ENCODE measurements at regions not wholly inside any gene's neighbourhood (a gene's known extent, or its start where the extent isn't known, plus 50 kb on each side); places are given as distances from the start of the nearest gene placed in this dataset.

GRCh38 chr5:61951295-61951694 lies 354.7 kb upstream of the KIF2A start:
- no peak for TF ChIP-seq CTCF (conservative IDR thresholded peaks at IDR 0.05; ENCODE audit: low read depth)
- DNase-seq (ENCODE audit: low spot score): no peak
- CTCF ChIA-PET: no interaction called here
- POLR2A ChIA-PET (ENCODE audit: low non-redundant PET): no interaction called here
- H3K27ac ChIP-seq: no peak overlapping the region

- H3K27ac ChIP-seq: no peak overlapping the region
- CTCF ChIA-PET: interaction anchor here (0.6 kb wide), 1 partner anchor 10 kb away, joined by 4 read pairs; no protein-coding TSS in a partner anchor
- TF ChIP-seq CTCF (conservative IDR thresholded peaks at IDR 0.05; ENCODE audit: low read depth): no peak
- DNase-seq (ENCODE audit: low spot score): no peak
- POLR2A ChIA-PET (ENCODE audit: low non-redundant PET): no interaction called here
These were observed 352.1 kb upstream of the KIF2A start for GRCh38 chr5:61953913-61954312.

GRCh38 chr5:61964201-61964600 lies 341.8 kb upstream of the KIF2A start:
- POLR2A ChIA-PET (ENCODE audit: low non-redundant PET): no interaction called here
- CTCF ChIA-PET: interaction anchor here (0.7 to 1.2 kb wide), 2 partner anchors 10 to 179 kb away, joined by 3 to 4 read pairs; no protein-coding TSS in a partner anchor

GRCh38 chr5:61965069-61965468 lies 340.9 kb upstream of the KIF2A start:
- TF ChIP-seq CTCF (conservative IDR thresholded peaks at IDR 0.05; ENCODE audit: low read depth): no peak
- ChIA-PET CTCF (interaction anchor here (0.5 kb wide), 1 partner anchor 205 kb away, joined by 3 read pairs; no protein-coding TSS in a partner anchor), POLR2A (ENCODE audit: low non-redundant PET) (no interaction called here)
- no peak for DNase-seq (ENCODE audit: low spot score)
- no peak overlapping the region for H3K27ac ChIP-seq

More at GRCh38 chr5:61964201-61964600, 341.8 kb upstream of the KIF2A start:
- peak; percentile 27 for DNase-seq (ENCODE audit: low spot score)
- H3K27ac ChIP-seq: no peak overlapping the region
- no peak for TF ChIP-seq CTCF (conservative IDR thresholded peaks at IDR 0.05; ENCODE audit: low read depth)

- no peak overlapping the region for H3K27ac ChIP-seq
- ChIA-PET POLR2A (ENCODE audit: low non-redundant PET) (no interaction called here), CTCF (interaction anchor here (0.7 kb wide), 1 partner anchor 118 kb away, joined by 3 read pairs; no protein-coding TSS in a partner anchor)
- TF ChIP-seq CTCF (conservative IDR thresholded peaks at IDR 0.05; ENCODE audit: low read depth): no peak
- DNase-seq (ENCODE audit: low spot score): no peak
These were observed 340.5 kb upstream of the KIF2A start for GRCh38 chr5:61965490-61965889.

GRCh38 chr5:61966296-61966955 lies 339.6 kb upstream of the KIF2A start:
- no peak for TF ChIP-seq CTCF (conservative IDR thresholded peaks at IDR 0.05; ENCODE audit: low read depth)
- ChIA-PET CTCF (no interaction called here), POLR2A (ENCODE audit: low non-redundant PET) (no interaction called here)
- H3K27ac ChIP-seq: no peak overlapping the region
- no peak for DNase-seq (ENCODE audit: low spot score)
